Suppressor macrophage treated with lipopolysaccharide for 4 hours (primary cell): ENCODE measurements at regions not wholly inside any gene's neighbourhood (a gene's known extent, or its start where the extent isn't known, plus 50 kb on each side); places are given as distances from the start of the nearest gene placed in this dataset.
"Not testable (repeated sequence)": the region's sequence is repeated elsewhere in the genome, so short reads cannot be mapped to it uniquely, and the experiment has no call there.

ENCODE experiments used
- DNase-seq: peaks from one replicate; pipeline ENCODE4 v3.0.0-alpha.2; 2020

DNA sequence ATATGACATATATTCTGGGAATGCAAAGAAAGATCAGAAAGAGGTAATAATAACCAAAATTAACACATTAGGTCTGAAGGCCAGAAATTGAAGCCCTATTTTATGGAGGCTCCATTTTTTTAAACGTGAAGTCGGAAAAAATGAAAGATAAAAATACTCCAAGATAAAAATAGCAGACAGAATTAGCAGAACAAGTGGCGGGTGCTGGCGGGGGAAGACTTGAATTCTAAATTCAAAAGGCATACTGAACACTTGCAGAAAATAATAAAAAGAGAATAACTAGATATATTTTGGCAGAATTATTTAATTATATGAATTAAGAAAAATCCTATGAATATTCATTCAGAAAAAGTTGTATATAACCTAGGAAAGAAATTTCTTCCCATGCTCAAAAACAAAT is 543.7 kb upstream of the ACO1 start:
- DNase-seq, result no peak

DNA sequence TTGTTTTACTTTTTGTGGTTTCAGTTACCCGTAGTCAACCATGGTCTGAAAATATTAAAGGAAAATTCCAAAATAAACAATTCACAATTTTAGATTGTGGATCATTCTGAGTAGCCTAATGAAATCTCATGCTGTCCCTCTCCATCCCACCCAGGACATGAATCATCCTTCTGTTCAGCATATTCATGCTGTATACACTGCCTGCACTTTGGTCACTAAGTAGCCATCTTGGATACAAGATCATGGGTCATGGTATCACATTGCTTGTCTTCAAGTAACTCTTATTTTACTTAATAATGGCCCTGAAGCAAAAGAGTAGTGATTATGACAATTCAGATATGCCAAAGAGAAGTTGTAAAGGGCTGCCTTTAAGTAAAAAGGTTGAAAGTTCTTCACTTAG is 536.5 kb upstream of the ACO1 start:
- DNase-seq, result no peak

DNA sequence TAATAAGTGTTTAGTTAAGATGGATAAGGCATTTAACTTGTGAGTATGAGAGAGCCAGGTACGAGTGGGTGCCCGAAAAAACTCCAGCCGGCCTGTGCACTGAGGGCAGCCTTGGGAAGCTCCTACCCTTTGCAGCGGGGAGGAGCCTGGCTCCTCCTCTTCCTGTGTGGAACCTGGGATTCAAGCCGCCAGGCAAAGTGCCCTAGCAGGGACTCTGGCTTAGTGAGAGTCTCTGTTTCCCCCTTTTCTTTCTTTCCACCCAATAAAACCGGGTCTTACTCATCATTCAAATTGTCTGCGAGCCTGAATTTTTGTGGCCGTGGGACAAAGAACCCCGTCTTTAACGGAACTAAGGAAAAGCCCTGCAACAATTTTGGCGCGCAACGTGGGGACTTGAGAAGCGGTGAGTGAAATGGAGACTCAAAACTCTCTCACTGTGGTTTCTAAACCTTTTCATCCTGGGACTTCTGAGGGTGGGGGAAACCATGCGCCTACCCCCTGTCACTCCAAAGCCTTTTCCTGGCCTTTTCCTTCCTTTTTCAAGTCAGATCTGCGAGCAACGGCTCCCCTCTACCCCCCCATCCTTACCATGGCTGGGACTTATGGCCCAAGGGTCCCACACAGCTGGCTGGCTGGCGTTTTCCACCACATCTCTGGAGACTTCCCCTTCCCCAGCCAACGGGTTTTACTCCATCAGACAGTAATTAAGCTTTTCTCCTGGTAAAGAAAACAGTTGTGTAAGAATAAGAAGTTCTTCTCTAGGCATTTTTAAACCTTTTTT is 535.7 kb upstream of the ACO1 start:
- no peak for DNase-seq

DNA sequence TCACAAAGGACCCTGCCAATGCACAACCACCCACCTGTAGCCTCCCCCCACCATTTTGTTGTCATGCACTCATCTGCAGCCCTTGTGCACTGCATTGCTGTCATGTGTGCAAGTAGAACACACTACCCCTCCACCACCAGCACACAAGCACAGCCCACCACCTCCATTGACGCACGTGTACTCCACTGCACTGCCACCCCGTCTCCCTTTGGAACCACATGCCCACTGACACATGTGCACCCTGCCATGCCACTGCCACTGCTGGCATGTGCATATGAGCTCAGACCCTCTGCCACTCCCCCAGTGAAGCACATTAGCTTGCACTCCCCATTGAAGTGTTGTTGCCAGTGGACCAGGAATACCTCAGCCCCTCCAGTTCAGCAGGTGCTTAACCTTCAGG is 530.3 kb upstream of the ACO1 start:
- no peak for DNase-seq

DNA sequence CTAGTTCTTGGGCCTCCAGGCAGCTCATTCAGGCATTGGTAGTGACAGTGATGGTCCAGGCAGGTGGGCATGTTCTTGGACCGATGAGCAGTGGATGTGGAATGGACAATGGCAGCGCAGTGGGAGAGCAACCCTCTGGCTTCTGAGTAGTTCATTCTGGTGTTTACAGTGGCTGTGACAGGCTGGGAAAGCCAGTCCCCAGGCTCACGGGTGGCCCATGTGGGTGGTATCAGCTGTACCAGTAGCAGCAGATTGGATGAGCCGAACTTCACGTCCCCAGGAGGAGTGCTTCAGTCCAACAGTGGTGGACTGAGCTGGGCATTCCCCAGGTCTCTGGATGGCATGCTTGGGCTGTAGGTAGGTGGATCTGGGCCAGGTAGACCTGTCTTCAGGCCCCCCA is 515.6 kb upstream of the ACO1 start:
- no peak for DNase-seq

DNA sequence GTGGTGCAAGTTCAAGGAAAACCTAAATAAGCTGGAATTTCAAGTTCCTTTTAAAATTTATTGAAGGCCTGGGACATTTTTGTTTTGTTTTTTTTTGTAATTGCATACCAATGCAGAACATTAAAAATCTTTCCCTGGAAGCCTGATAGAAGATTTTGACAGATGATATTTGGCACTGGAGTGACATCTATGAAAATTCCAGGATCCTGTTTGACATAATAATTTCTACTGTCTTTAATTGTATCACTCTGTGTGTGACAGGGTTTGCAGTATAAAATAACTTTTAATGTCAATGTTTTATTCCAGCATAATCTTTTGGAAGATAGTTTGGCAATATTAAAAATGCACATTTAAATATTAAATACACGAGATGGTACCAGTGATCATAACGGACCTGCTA is 514.2 kb upstream of the ACO1 start:
- no peak for DNase-seq

DNA sequence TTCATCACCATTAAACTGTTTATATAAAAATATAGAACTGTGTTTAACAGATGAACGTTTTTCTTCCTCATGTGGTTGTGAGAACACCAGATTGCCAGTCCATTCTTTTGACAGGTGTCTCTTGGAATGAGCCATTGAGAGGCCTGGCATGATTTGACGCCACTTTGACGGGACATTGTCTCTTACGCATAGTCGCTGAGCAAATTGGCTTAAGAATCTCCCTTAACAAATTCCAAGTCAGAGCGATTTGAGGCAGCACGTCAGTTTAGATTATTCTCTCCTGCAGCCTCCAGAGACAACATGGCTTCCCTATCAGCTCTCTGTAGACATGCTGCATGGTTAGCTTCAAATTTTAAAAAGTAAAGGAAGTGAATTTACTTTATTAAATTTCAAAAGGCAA is 510.7 kb upstream of the ACO1 start:
- DNase-seq, result no peak

DNA sequence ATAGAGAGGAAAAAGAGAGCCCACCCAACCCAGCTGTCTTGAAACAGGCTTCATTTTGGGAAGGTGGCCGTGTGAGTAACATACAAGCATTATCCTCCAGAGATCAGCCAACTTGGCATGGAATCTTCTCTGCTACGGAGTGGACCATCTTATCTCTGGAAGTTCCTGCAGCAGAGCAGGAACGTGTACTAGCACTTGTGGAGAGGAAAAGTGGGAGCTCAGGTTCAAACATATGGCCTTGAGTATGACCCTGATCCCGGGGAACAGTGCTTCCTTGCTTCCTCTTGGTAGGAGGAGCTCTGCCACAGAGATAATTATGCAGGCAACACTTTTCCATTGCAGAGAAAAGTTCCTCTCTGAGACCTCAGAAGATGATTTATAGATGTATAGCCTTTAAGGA is 490.4 kb upstream of the ACO1 start:
- no peak for DNase-seq

DNA sequence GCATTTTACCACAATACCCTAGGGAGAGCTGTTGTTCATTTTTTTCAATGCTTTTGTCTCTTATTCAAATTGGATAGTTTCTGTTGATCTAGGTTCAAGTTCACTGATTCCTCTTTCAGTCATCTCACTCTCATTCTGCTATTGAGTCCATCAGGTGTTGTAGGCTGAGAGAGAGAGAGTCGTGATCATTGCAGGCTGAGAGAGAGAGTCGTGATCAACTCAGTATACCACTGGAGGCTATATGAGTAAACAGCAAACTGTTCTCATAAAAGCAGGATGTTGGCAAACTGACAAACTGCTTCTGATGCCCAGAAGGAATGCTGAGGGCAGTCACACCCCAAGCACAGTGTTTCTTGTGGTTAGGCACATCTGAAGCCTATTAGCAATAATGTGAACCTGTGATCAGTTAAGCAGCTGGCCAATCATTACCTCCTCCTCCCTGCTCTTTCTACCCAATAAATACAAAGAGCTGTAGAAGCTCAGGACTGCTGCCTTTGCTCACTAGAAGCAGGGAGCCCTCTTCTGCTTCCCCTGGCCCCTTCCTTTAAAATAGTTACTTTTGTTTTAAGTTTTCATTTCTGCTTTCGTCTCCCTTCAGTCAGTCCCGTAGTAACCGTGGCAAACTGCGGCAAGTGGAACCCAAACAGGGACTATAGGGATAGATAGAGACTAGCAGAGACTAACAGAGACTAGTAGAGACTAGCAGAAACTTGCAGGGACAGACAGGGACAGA is 476.1 kb upstream of the ACO1 start:
- no peak for DNase-seq

DNA sequence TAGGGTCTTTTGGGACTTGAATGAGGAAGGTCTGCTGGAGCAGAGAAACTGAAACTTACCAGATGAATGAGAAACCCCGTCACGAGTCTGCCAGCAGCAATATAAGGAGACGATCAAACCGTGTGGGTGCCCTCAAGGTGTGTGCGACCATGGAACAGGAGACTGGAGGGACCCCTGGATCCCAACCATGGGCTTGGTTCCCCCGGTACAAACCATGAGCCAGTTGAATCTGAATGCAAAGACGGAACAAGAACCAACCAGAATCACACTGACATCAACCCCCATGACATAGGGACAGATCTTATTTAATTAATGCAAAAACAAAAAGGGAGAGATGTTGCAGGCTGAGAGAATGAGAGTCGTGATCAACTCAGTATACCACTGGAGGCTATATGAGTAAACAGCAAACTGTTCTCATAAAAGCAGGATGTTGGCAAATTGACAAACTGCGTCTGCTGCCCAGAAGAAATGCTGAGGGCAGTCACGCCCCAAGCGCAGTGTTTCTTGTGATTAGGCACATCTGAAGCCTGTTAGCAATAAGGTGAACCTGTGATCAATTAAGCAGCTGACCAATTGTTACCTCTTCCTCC is 475.5 kb upstream of the ACO1 start:
- DNase-seq, result no peak

DNA sequence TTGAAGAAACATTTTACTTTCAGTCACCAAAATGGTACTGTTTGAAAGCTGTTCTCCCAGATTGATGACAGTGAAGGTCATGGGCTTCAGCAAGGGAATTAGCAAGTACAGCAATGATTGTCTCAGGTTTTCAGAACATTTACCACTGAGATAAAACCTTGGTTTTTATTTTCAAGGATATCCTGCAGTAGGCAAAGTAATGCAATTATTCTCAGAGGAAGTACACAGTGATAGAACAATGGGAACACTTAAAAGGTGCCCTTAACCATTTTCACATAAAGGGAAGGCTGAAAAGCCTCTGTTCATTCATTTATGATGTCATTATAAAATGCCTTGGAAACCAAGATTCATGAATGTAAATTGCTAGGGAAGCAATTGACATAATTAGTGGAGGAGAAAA is 471.8 kb upstream of the ACO1 start:
- no peak for DNase-seq

DNA sequence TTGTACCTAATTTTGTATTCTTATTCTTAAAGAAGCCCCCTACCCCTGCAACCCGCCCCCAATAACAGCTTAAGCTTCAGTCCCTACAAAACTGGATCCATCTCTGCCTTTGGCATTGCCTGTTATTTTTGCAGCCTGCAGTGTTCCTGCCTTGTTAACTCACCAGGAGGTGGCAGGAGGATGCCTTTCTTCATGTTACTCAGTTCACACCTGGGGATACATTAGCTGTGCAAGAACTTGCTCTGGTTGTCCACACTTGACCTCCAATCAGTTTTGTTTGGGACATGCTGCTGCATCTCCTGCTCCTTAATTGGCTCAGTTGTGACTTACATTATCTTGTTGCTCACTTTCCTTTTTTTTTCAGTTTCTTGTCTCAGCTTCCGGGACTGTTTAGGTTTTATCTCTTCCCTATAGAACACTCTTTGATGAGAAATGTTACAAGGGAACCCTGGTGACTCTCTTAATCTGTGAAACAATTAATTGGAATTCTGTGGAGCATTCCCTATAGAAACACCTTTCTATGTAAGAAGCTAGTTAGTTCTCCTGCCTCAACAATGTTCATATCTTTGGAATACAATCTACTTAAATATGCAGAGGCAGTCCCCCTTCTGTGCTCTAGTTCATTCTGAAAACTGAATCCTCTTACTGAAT is 467.7 kb upstream of the ACO1 start:
- DNase-seq, result no peak

DNA sequence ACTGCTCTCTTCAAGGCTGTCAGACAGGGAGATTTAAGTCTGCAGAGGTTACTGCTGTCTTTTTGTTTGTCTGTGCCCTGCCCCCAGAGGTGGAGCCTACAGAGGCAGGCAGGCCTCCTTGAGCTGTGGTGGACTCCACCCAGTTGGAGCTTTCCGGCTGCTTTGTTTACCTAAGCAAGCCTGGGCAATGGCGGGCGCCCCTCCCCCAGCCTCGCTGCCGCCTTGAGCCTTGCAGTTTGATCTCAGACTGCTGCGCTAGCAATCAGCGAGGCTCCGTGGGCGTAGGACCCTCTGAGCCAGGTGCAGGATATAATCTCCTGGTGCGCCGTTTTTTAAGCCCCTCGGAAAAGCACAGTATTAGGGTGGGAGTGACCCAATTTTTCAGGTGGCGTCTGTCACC is 446.7 kb upstream of the ACO1 start:
- DNase-seq, result not testable (repeated sequence)

DNA sequence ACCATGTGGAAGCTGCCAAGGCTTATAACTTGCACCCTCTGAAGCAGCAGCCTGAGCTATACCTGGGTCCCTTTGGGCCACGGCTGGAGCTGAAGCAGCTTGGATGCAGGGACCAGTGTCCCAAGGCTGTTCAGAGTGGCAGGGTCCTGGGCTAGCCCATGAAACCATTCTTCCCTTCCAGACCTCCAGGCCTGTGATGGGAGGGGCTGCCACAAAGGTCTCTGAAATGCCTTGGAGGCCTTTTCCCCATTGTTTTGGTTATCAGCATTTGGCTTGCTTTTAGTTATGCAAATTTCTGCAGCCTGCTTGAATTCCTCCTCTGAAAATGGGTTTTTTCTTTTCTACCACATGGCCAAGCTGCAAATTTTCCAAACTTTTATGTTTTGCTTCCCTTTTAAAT is 433.7 kb upstream of the ACO1 start:
- DNase-seq, result no peak

DNA sequence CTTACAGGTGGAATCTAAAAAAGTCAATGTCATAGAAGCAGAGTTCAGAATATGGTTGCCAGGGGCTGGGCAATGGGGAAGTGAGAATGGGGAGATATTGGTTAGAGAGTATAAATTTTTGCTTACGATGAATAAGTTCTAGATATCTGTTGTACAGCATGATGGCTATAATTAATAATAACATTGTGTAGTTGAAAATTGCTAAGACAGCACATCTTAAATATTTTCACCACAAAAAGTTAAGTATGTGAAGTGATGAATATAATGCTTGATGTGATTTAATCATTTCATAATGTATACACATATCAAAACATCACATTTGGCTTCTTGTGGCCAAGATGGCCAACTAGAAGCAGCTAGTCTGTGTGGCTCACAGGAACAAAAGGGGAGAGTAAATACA is 425.9 kb upstream of the ACO1 start:
- no peak for DNase-seq

DNA sequence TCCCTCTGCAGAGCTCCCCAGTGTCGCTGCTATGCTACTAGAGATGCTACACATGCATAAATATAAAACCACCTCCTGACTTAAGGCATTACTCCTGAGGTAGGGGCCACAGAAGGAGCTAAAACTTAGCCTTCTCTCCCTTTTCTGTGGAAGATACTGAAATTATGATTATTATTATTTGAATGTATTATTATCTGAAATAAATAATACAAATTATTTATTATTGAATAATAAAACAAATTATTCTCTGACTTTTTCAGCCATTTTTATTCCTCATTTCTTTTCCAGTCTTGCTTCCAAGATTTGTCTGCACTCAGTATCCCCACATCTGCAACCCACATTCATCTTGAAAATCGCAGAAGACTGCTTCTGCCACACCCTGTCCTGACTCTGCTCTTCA is 414.9 kb upstream of the ACO1 start:
- no peak for DNase-seq

DNA sequence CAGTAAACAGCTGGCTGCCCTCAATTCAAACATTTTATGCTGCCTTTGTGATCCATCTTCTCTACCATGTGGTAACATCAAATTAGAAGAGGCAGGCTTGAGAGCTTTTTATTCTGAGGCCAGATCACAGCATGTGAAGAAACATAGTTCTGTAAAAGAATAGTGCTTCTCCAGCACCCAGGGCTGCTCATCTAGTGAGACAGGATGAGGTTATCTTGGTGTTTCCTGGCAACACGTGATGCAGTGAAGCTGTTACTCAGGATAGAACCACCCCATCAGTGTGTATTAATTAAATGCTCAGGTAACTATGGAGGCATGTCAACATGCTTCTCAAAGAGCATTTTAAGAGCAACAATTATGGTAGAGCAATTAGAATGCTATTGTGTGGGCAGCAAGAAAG is 400.5 kb upstream of the ACO1 start:
- no peak for DNase-seq

DNA sequence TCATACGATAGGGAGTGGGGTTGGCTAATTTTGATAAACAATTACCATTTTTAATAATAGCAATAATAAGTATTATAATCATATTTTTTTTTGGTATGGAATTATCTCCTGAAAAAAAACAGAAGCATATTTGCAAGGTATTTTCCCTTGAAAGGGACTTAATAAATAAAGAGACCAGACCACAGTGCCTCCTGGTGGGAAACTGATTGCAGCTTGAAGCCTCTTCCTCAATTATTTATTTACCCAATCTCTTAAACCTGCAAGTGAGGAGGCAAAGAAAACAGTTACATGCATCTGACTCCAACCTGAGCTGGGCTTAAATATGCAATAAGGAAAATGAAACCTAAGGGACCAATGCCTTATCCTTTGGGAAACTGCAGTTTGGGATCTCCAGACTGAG is 388.1 kb upstream of the ACO1 start:
- no peak for DNase-seq

DNA sequence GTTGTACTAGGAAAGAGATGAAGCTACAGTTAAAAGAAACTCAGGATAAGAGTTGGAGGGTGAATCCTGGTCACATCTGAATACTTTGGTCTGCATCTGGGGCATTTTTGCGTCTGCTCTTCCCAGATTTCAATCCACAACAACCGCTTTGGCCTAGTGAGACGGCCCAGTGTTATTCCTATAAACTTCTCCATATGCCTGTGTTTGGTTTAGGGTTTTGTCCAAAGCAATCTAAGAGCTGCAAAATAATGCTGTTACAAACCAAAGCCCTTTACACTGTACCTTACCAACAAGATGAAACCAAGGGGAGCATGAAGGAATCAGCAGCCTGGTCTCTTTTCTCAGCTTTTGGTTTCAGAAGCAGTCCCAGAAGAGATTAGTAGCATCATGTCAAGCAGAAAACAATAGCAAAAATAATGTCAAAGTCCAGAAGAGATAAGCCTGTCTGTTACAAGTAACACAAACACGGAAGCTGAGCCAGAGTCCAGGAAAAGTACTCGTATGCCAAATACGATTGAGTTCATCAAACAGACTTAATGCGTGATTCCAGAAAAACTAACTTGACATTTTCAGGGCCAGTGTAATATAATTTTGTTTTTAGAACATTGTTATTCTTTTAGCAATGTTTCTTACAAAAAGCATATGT is 379.9 kb upstream of the ACO1 start:
- DNase-seq, result no peak

DNA sequence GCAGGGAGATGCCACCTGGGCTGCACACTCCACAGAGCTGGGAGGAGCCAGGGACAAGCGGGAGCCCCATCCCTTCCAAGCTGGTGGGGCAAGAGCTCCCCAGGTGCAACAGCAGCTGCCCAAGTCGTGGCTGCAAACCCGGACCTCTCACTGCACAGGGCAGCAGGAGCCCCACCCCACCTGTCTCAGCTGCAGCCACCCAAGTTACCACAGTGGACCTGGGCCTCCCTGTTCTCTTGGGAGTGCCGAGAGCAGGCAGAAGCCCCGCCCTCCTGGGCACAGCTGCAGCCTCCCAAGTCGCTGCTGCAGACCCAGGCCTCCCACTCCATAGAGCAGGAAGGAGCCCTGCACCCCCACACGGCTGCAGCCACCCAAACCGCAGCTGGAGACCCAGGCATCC is 374.1 kb upstream of the ACO1 start:
- no peak for DNase-seq

DNA sequence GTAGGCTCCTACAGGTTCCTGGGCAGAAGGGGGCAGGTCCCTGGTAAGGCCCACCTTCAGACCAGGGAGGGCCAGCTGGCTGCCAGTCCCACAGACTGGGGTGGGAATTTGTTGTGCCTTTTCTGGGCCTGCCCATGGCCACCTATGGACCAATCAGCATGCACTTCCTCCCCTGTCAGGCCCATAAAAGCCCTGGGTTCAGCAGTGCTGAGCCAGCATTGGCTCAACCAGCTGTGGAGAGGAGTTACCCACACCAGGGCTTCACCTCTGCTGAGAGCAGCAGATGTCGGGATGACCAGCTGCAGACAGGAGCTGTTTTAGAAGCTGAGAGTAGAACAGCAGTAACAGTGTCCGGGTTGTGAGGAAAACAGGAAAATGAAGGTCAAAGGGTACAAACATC is 373.4 kb upstream of the ACO1 start:
- no peak for DNase-seq

DNA sequence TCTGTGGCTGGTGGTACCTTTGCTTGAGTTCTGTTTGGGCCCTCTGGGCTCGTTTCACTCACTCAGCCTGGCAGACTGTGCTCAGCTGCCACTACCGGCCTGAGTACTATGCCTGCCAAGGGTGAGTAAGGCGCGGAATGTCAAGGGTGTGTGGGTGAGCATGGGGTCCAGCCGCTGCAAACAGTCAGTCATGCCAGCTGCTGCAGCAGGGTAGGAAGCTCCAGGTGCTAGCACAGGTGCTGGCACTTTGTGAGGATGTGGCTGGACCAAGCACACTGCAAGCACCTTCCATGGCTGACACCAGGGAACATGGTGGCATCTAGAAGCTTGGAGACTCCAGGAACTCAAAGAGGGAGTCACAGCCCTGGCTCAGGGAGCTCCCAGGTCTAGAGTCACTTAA is 368.6 kb upstream of the ACO1 start:
- no peak for DNase-seq

DNA sequence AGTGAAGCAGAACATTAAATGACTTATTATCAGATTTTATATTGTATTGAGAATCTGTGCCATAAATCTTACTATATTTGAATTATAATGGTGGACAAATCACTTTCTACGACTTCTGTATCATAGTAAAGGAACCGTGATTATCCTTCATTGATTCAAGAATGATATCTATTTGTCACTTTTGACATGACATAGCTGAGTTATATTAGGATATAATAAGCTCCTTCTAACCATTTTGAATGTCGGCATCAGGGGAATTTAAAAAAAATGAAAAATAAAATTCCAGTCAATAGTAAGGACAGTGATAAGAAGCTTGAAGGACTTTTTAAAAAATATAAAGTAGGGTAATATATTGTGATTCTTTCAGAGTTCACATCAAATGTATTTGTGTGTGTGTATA is 338.9 kb upstream of the ACO1 start:
- DNase-seq, result no peak
